GM19467 (cell line): ENCODE measurements at regions not wholly inside any gene's neighbourhood (a gene's known extent, or its start where the extent isn't known, plus 50 kb on each side); places are given as distances from the start of the nearest gene placed in this dataset.

ENCODE experiments used
- ATAC-seq: cut with Tn5 transposase; IDR thresholded peaks from one replicate; pipeline ENCODE4 v1.9.1; 2021; ENCODE audit warnings: mild to moderate bottlenecking, moderate library complexity; ENCODE audit not compliant: unreplicated experiment

DNA sequence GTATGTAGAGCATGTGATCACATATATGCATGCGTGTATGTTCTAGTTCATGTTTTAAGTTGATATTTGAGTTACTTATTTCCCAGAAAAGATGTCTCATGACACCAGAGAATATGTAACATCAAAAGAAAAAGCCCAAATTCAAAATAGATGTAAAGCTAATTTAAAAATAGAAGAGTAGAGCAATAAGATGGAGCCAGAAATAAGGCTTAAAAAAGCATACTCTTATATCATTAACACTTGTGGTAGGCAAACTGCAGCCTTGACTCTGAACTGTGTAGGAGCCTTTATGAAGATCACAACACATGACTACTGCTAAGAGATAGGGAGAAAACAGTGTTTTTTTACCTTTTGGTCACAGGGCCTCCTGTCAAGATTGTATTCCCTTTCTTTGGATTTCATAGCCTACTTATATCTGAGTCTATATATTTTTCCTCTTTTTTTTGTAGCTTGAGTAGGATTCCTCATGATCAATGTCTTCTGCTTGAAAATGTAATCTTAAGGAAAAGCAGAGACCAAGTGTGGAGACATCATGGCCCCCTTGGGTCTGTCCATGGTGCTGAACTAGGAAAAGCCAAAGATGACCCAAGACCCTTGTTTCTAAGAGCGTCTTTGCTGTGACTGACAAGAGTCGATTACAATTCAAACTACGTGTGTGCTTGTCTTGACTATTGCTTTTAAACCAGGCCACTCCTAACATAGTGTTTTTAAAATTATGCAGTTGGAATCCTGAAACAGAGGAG lies 390.4 kb downstream of the SHISA9 start:
- no peak for ATAC-seq

DNA sequence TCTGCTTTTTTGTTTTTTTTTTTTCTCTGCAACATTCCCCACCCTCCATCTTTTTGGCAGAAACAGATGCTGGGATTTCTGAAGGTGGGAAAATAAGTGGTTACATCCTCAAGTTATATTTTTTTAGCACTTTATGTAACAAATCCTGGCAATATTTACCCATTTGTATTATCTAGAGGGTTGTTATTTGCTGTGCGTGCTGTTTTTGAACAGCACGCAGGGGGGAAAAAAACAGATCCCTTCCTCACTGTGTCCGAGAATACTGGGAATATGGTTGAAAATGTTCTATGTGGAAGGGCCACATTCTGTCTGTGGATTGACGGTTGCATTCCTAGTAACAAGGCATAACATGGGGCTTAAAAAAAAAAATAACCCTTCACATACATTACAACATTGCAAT lies 394.8 kb downstream of the SHISA9 start:
- ATAC-seq: no peak

GRCh38 chr16:13298666-13299065 lies 397.3 kb downstream of the SHISA9 start:
- no peak for ATAC-seq

DNA sequence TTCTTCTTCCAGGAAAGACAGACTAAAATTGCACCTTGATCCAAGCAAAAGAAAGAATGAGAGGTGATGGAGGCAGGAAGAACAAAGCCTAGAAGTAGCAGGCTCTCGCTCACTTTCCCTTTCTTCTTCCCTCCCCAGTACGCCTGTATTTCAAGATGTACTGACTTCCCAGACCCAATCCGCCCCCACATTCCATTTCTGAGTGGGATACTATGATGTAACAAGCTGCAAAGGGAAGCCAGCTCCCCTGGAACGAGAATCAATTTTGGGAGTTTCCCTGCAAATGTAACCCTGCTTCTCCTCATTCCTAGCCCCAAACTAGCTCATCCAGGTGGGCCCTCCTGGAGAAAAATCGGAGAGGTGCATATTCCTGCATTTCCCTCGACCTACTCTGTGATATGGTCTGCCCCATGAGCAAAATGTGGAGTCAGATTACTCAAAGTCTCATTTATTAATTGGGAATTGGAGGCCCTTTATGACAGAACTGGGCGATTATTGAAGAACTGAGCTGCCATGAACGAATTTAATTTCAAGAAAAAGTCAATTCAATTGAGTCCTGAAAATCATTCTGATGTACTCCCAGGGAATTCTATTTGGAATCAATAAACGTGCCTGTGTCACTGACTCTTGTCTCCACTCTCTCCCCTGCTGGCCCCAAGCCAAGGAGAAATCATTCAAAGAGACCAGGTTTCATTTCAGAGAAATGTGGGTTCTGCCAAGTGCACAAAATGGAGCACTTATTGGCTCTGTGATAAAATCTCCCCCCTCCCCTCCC lies 398.9 kb downstream of the SHISA9 start:
- ATAC-seq: no peak

DNA sequence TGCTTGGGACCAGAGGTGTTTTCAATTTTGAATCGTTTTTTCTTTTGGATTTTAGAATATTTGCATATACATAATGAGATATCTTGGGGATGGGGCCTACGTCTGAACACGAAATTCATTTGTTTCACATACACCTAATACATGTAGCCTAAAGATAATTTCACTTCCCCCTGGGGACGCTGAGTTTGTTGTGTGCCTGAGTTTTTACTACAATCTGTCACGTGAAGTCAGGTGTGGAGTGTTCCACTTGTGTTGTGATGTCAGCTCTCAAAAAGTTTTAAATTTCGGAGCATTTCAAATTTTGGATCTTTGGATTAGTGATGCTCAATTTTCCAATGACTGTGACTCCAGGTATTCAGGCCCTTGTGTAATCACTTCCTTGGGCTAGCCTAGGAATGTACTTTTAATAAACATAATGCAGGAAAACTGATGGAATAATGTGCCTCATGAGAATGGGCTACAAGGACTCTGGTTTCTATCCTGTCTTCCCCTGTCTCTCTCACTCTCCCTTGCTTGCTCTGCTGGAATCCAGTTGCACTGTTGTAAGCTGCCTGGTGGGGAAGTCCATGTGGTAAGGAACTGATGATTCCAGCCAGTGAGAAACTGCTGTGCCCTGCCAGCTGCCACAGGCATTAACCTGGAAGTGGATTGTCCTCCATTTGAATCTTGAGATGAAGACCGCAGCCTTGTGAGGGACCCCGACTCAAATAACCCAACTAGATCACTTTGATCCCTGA lies 403.8 kb downstream of the SHISA9 start:
- ATAC-seq: no peak

- no peak for ATAC-seq
Measured at GRCh38 chr16:13306161-13306995, 405.0 kb downstream of the SHISA9 start.

GRCh38 chr16:13307255-13307654 lies 405.9 kb downstream of the SHISA9 start:
- no peak for ATAC-seq

- ATAC-seq: no peak
Measured at GRCh38 chr16:13307851-13308250, 406.5 kb downstream of the SHISA9 start.

GRCh38 chr16:13312063-13312462 lies 410.7 kb downstream of the SHISA9 start:
- no peak for ATAC-seq

DNA sequence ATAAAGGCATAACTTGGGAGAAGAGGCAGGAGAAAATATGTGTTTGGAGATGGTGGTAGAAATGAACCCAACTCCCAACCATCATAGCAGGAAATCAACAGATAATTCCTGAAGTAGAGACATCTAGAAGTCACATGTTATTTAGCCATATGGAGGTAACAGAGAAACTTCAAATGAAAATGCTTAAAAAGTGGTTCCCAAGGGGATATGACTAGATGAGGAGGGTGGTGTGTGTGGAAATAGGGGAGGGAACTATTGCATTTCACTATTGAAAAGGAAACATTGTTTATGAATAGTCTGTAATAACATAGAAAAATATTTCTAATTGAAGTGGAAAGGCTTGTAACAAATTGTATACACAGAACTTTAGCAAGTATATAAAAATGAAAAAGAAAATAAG lies 412.0 kb downstream of the SHISA9 start:
- no peak for ATAC-seq

- no peak for ATAC-seq
Measured at GRCh38 chr16:13314633-13315032, 413.2 kb downstream of the SHISA9 start.

DNA sequence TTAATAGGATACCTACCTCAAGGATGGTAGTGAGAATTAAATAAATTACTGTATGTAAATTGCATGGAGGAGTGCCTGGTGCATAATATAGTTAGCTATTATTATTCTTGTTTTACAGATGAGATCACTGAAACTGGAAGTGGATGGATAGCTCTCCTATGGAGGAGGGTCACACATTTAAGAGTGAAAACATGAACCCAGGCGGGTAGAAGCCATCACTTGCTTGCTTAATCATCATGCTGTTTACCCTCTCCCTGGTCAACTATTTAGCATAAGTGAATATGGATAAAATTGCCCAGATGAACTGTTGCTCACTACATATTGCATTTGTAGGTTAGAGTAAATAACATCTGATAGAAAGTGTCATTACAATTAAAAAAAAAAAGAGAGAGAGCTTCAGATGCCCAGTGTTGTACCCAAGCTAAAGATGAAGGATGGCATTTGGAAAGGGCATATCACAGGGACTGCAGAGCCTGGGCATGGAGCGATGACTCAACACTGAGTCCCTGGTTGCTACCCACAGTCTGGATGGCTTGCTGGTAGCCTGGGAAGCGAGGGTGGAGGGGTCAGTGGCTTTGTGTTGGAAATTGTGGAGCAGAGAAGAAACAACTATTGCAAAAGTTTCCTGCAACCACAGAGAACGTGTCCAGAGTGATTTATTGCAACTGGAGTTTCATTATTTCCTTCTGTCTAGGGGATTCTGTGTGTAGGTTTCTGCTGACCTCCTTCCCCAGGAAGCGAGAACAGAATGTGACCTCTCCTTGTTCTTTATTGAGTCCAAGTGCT lies 414.4 kb downstream of the SHISA9 start:
- ATAC-seq: no peak

GRCh38 chr16:13322336-13322735 lies 420.9 kb downstream of the SHISA9 start:
- no peak for ATAC-seq

- no peak for ATAC-seq
Measured at GRCh38 chr16:13324851-13325250, 423.5 kb downstream of the SHISA9 start.

DNA sequence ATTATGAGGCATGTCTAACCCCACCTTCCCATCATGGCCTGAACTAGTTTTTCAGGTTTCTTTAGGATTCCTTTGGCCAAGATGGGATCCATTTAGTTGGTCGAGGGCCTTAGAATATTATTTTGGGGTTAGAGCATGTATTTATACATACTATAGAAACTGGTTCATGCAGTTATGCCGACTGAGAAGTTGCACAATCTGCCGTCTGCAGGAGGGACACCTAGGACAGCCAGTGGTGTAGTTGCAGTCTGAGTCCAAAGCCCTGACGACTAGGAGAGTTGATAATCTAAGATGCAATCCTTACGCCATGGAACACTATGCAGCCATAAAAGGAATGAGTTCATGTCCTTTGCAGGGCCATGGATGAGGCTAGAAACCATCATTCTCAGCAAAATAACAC lies 424.0 kb downstream of the SHISA9 start:
- ATAC-seq: no peak

DNA sequence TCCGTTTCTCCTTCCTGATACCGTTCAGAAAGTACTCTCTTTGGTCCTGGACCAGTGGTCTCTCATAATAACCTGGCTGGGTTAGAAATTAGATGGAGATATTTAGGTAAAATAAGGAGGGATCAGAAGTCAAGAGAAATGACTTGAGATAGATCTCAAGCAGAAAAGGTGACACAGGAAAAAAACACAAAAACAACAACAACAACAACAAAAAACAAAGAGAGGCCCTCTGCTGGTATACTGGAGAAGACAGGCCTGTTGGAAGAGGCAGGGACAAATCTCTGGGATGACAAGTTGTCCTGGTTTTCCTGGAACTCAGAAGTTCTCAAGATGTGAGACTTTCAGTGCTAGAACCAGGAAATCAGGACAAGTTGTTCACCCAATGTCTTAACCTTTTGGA lies 430.5 kb downstream of the SHISA9 start:
- no peak for ATAC-seq

DNA sequence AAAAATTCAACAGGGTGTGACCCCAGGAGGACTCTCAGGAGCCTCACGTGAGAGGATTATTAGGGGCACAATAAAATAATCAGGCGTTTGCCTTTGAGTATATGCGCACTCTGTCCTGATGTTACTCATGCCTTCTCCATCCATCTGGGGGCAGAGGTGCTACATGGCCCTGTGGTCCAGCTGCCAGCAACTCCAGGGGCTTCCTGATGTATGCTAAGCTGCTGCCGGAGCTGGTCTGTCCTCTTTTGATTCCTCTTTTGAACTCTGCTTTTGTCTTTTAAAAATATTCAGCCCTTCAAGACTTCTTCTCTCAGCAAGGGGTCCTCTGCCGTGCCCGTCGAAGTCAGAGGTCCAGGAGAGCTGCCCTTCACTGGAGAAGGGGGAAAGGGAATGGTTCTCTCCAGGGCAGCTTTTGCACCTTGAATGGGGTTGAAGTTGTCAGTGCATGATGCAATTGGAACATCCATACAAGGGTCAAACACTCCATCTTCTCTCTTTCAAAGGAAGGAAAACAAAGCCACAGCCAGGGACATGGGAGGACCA lies 431.4 kb downstream of the SHISA9 start:
- no peak for ATAC-seq

DNA sequence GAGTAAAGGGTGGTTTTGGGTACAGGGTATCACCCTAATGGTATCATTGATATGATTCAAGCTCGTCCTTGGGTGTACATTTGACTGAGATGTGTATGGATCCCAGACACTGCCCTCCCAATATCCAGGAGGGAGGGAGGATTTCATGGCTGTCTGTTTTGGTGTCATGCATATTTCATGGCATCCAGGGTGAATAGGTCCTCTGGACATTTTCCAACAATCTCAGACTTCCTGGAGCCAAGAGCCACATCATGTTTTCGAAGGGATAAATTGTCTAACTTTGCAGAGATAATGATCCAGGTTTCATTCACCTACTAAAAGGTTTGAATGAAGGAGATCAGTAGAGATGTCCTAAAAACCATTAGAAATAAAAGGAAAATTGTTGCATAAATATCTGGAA lies 431.9 kb downstream of the SHISA9 start:
- ATAC-seq: no peak

DNA sequence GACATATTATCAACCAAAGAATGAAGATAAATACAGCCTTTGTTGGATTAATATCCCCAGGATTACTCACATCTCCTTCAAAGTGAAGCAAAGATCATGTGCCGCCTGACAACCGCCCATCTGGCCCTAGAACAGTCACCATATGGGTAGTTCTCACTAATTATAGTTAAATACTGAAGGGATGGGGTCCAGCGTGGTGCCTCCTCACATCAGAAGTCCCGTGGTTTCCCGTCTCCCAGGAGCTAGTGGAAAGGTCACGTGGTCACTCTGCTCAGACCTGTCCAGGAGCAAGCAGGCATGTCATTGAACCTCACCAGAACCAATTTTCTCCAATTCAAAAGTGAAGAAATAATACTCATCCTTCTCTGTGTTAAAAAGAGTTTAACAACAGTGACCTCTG lies 434.5 kb downstream of the SHISA9 start:
- ATAC-seq: no peak

DNA sequence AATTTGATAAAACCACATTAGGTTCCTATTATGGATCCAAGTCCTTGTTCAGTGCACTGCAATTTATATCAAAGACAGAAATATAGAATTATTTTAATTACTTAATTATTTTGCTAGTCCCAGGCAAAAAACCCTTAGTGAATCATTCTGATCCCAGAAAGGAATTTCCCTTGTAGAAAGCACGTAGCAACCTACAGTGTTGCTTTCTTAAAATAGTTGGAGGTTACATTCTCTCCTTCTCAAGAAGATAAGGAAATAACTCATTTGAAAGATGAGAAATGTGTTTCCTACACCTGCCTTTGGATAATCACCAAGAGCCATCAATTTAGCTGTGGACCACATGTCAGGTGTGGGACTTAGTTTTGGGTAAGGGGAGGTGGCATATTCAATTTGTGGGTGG lies 434.9 kb downstream of the SHISA9 start:
- ATAC-seq: no peak
